ENCODE measurements at regions not wholly inside any gene's neighbourhood (a gene's known extent, or its start where the extent isn't known, plus 50 kb on each side); places are given as distances from the start of the nearest gene placed in this dataset.

GRCh38 chr10:36634916-36635315 is 490.5 kb upstream of the ANKRD30A start:
- DNase-seq (ENCODE audit: low read depth) = peak; percentile 68

GRCh38 chr10:36630267-36630666 is 495.1 kb upstream of the ANKRD30A start:
- DNase-seq (ENCODE audit: low read depth) = no peak

GRCh38 chr10:36629476-36629875 is 495.9 kb upstream of the ANKRD30A start:
- DNase-seq (ENCODE audit: low read depth) = no peak

- DNase-seq (ENCODE audit: low read depth) = no peak
Measured at GRCh38 chr10:36624551-36625100, 500.8 kb upstream of the ANKRD30A start.

DNA sequence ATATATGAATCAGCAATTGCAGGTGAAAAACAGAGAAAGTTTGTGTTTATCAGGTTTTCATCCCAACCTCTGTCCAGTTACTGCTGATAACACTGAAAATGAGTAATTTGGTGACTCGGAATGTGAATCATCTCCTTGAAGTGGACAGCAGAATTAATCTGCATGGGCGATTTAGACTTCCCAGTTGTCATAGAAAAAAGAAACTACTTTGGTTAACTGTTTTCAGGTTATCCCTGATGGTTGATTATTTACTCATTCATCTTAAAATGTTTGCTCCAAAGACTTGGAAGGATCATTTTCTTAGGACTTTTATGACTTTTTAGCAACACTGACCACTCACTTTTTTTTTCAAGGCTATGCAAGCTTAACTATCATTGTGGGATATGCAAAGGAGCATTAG is 504.1 kb upstream of the ANKRD30A start:
- DNase-seq (ENCODE audit: low read depth) = peak; percentile 49

DNA sequence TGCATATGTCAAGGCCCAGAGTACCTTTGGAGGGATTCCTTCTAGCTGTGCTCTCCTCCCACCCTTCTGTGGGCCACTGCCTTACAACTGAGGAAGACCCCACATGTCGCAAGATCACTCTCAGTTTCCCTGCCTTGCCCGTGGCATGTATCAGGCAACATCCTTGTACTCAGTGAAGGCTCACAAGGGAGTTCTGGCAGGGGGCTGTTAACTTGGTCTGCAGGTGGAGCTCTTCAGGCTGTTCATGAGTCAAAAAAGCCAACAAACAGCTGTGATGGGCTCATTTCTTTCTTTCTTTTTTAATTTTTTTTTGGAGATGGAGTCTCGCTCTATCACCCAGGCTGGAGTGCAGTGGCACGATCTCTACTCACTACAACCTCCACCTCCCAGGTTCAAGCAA is 513.0 kb upstream of the ANKRD30A start:
- DNase-seq (ENCODE audit: low read depth) = no peak

DNA sequence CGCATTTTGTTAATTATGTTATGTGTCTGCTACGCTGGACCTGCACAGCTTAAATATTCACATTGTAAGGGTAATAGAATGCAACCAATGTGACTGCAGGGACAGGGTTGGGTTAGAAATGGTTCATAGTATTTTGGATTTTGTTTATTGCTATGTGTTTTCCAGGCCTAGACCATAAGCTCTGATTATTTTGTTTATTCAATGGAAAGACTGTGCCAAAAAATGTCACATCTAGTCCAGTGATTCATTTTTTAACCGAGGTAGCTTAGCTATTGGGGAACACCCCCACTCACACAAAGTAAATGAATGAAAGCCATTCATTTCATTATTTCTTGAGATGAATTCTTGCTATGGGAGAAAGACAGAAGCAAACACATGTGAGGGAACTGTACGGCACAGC is 516.5 kb upstream of the ANKRD30A start:
- peak; percentile 66 for DNase-seq (ENCODE audit: low read depth)

DNA sequence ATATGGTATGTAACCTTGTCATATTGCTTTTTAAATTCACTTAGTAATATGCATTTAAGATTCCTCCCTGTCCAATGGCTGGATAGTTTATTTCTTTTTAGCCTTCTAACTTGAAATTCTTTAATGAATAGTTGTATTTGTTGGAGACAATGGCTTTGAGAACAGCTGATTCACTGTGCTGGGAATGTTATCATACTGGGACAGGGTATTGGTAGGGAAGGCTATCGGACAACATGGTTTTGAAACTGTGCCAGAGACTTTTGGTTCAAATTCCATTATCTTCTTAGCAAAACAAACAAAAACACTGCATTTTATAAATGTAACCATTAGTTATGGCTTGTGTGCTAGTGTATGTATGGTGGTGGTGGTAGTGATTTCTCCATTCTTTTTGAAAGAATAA is 517.1 kb upstream of the ANKRD30A start:
- peak; percentile 76 for DNase-seq (ENCODE audit: low read depth)

DNA sequence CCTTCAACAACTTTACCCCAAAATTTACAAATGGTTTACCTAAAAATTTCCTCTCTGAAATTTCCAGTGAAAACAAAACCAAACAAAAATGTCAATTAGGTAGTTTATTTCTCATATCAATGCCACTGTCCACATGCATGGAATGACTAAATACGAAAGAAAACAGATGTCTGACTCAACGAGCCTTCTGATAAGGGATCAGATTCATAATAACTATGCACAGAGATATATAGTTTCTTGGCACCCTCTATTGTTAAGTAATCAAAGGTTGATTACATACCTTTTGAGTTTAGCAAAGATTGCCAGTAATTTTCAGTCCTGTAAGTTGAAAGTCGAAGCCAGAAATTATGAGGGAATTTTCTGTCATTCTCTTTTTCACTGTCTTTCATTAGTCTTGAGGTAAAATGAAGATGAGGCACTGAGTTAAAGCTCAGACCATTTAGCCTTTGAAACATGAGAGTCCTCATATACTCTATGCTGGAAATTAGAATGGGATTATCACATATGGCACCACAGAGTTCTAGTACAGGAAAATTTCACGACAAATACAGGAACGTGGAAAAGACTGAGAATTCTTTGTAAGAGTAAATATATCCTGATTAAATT is 519.1 kb upstream of the ANKRD30A start:
- peak; percentile 49 for DNase-seq (ENCODE audit: low read depth)

DNA sequence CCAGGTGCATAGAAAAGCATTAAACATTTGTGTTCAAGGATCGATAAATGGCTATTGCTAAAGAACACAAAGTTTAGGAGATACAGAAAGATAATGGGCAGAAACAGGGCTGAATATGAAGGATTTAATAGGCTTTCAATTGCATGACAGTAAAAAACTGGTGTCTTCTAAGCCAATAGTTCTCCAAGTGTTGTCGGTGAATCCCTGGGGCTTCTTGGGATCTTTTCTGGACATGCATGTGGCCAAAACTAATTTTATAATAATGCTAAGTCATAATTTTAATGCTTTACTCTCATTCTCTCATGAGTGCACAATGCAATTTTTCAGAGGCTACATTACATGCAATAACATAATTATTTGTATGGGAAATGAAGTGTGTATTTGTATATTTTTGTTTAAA is 521.1 kb upstream of the ANKRD30A start:
- no peak for DNase-seq (ENCODE audit: low read depth)

GRCh38 chr10:36603688-36604087 is 521.7 kb upstream of the ANKRD30A start:
- no peak for DNase-seq (ENCODE audit: low read depth)

DNA sequence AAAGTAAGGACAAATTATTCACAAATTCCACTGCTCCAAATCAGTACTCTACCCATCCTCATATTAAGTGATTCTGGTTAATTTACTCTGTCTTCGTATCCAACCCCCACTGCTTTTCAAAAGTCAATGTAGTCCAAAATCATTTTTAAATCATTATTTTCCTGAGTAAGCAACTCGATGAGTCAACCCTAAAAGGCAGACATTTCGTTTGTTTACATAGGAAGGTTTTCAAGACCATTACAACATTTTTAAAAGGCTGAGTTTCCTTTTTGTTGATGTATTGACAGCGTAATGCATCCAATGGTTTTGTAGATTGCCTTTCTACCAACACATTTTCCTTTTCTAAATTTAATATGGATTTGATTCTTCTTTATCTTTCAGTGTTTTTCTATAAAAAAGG is 523.0 kb upstream of the ANKRD30A start:
- peak; percentile 83 for DNase-seq (ENCODE audit: low read depth)

- DNase-seq (ENCODE audit: low read depth) = no peak
Measured at GRCh38 chr10:36597756-36598320, 527.6 kb upstream of the ANKRD30A start.

- DNase-seq (ENCODE audit: low read depth) = no peak
Measured at GRCh38 chr10:36592964-36593363, 532.4 kb upstream of the ANKRD30A start.

DNA sequence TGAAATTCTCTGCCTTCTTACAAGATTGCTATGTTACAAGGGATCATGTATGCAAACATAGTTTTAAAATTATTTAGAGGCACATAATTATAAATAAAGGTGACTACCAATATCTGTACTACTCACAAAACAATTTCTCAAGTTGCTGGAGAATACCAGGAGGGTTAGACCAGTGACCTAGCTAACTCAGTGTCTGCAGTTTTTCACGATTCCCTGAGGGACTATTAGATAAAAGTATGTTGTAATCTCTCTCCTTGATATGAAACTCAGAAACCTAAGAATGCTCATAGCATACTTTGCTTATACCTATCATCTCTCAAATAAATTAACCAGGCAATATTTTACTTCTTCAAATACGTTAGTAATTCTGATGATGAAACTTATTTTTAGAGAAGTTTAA is 534.0 kb upstream of the ANKRD30A start:
- no peak for DNase-seq (ENCODE audit: low read depth)

GRCh38 chr10:36583690-36584089 is 541.7 kb upstream of the ANKRD30A start:
- DNase-seq (ENCODE audit: low read depth) = no peak

GRCh38 chr10:36581237-36581636 is 544.2 kb upstream of the ANKRD30A start:
- DNase-seq (ENCODE audit: low read depth) = no peak

GRCh38 chr10:36578306-36578705 is 547.1 kb upstream of the ANKRD30A start:
- DNase-seq (ENCODE audit: low read depth) = peak; percentile 53

DNA sequence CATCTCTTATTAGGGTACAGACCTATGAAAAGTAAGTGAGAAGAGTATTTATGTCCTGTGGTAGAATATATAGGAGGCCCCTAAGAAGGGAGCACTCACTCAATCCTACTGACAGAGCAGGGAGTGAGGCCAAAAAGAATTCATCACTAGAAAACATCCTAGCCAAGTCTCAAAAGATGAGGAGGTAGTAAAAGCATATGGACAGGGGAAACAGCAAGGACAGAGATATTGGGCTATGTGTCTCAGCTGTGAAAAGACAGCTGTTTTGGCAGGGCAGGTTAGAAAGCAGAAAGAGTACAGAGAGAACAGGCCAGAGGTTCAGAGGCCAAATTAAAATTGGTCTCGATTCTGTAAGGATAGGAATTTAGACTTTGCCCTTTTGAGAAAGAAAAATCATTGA is 548.3 kb upstream of the ANKRD30A start:
- no peak for DNase-seq (ENCODE audit: low read depth)

DNA sequence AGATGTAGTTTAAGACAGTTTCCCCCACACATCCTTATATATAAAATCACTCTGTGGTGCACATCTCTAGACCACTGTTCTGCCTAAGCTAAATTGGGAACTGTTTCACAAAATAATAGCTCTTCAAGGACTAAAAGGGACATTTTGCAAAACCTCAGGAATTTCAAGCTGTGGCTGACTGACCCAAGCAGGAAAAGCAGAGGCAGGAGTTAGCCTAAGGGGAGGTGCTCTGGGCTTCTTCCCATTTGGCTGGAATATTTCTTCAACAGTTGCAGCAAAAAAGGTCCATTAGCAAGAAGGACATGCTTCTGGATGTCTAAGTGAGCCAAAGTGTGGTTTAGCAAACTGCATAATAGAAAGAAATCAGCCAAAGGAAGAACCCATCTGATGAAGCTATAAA is 551.2 kb upstream of the ANKRD30A start:
- DNase-seq (ENCODE audit: low read depth) = peak; percentile 9

GRCh38 chr10:36573246-36573645 is 552.2 kb upstream of the ANKRD30A start:
- DNase-seq (ENCODE audit: low read depth) = no peak

- no peak for DNase-seq (ENCODE audit: low read depth)
Measured at GRCh38 chr10:36564433-36564832, 561.0 kb upstream of the ANKRD30A start.

- DNase-seq (ENCODE audit: low read depth) = no peak
Measured at GRCh38 chr10:36559412-36560400, 565.7 kb upstream of the ANKRD30A start.
